ENCODE measurements at regions not wholly inside any gene's neighbourhood (a gene's known extent, or its start where the extent isn't known, plus 50 kb on each side); places are given as distances from the start of the nearest gene placed in this dataset.

DNA sequence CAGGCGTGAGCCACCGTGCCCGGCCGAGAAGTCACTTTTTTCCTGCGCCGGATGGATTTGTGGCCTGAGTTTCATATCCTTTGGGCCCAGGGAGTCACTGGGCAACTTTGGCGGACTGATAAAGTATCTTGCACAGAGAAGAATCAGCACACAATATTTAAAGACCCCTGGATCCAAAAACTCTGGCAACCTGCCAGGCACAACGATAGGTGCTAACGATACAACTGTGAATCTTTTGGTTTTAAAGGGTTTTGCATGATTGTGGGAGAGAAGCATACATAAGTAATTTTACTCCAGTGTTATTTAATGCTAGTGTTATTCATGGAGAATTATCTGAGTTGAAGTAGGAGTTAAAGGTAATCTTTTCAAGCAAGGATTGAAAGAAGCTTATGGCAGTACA is 85.3 kb downstream of the TAF11L14 start:
- no peak overlapping the region for H3K27ac Mint-ChIP-seq
- H3K4me1 Mint-ChIP-seq, result peaks cover 6% of the 10 kb centered on the region
- no peak overlapping the region for H3K4me3 ChIP-seq (ENCODE audit: low read length)
- TF ChIP-seq, protein P1, sequence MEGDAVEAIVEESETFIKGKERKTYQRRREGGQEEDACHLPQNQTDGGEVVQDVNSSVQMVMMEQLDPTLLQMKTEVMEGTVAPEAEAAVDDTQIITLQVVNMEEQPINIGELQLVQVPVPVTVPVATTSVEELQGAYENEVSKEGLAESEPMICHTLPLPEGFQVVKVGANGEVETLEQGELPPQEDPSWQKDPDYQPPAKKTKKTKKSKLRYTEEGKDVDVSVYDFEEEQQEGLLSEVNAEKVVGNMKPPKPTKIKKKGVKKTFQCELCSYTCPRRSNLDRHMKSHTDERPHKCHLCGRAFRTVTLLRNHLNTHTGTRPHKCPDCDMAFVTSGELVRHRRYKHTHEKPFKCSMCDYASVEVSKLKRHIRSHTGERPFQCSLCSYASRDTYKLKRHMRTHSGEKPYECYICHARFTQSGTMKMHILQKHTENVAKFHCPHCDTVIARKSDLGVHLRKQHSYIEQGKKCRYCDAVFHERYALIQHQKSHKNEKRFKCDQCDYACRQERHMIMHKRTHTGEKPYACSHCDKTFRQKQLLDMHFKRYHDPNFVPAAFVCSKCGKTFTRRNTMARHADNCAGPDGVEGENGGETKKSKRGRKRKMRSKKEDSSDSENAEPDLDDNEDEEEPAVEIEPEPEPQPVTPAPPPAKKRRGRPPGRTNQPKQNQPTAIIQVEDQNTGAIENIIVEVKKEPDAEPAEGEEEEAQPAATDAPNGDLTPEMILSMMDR (conservative IDR thresholded peaks at IDR 0.05), result no peak
- H3K4me3 Mint-ChIP-seq, result no peak overlapping the region
- no peaks in the 10 kb centered on the region for H3K9me3 Mint-ChIP-seq
- H3K9ac ChIP-seq (ENCODE audit: extremely low read depth, low read length, poor library complexity, severe bottlenecking), result no peak overlapping the region
- no peak for DNase-seq
- no peak overlapping the region for H3K27ac ChIP-seq (ENCODE audit: low read depth, low read length)
- 96 to 98% methylated on average over 7 to 9 of the region's 9 CpGs for WGBS, 2 experiments (ENCODE audit: insufficient coverage in 1 of 2, insufficient read length in 1 of 2)
- peaks cover 76% of the 10 kb centered on the region for H3K27me3 Mint-ChIP-seq (ENCODE audit: insufficient read depth)
- no peaks in the 10 kb centered on the region for H3K9me3 ChIP-seq (ENCODE audit: control insufficient read depth, low read length)
- H3K4me1 ChIP-seq (ENCODE audit: control insufficient read depth, insufficient read depth, low read length), result no peaks in the 10 kb centered on the region
- H3K36me3 ChIP-seq (ENCODE audit: control insufficient read depth, insufficient read depth, low read length), result no peaks in the 10 kb centered on the region
- no peaks in the 10 kb centered on the region for H3K36me3 Mint-ChIP-seq (ENCODE audit: low read depth)
- H3K27me3 ChIP-seq (ENCODE audit: control insufficient read depth, insufficient read depth, low read length, poor library complexity, severe bottlenecking), result peaks cover 11% of the 10 kb centered on the region

DNA sequence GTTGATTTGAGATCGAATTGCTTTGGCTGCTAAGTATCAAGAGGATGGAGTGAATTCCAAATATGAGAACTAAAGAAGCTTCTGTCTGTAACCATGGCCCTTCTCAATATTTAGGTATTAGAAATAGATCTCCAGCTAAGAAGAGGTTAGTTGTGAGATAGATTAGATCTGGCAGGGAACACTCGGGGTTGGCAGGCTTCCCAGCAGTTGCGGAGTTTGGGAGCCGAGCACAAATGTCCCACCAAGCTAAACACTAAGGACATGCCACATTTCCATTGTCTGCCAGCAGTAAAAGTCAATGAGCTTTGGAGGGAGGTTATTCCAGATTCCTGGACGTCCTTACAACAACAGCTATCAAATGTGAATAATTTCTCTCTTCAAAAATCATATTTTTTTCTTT is 85.8 kb downstream of the TAF11L14 start:
- no peaks in the 10 kb centered on the region for H3K36me3 ChIP-seq (ENCODE audit: control insufficient read depth, insufficient read depth, low read length)
- no peak overlapping the region for H3K4me3 ChIP-seq (ENCODE audit: low read length)
- H3K4me1 ChIP-seq (ENCODE audit: control insufficient read depth, insufficient read depth, low read length), result no peaks in the 10 kb centered on the region
- peaks cover 11% of the 10 kb centered on the region for H3K27me3 ChIP-seq (ENCODE audit: control insufficient read depth, insufficient read depth, low read length, poor library complexity, severe bottlenecking)
- no peaks in the 10 kb centered on the region for H3K9me3 Mint-ChIP-seq
- H3K9me3 ChIP-seq (ENCODE audit: control insufficient read depth, low read length), result no peaks in the 10 kb centered on the region
- TF ChIP-seq, protein P1 (conservative IDR thresholded peaks at IDR 0.05), result no peak
- peaks cover 81% of the 10 kb centered on the region for H3K27me3 Mint-ChIP-seq (ENCODE audit: insufficient read depth)
- DNase-seq, result no peak
- no peaks in the 10 kb centered on the region for H3K36me3 Mint-ChIP-seq (ENCODE audit: low read depth)
- no peak overlapping the region for H3K27ac Mint-ChIP-seq
- H3K4me1 Mint-ChIP-seq, result peaks cover 6% of the 10 kb centered on the region
- no peak overlapping the region for H3K9ac ChIP-seq (ENCODE audit: extremely low read depth, low read length, poor library complexity, severe bottlenecking)
- no peak overlapping the region for H3K4me3 Mint-ChIP-seq
- 88% methylated on average over 2 to 5 of the region's 5 CpGs for WGBS, 2 experiments (ENCODE audit: insufficient coverage in 1 of 2, insufficient read length in 1 of 2)
- no peak overlapping the region for H3K27ac ChIP-seq (ENCODE audit: low read depth, low read length)

DNA sequence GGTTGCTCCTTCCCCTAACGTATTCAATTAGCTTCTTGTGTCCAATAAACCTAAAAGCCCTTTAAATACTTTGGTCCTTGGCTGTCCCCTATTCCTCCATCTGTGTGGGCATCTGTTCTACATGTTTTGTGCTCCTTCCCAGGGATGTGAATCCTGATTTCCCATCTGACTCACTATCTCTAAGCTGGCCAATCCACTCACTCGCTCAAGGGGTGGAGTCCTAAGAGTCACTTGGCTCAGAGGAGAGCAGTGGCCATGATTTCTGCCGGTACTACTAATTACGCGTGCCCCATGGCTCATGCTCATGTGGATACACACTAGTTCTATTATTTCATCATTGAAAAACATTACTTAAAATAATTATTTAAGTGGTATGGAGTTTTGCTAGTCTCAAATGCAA is 89.6 kb downstream of the TAF11L14 start:
- WGBS, 2 experiments (ENCODE audit: insufficient coverage in 1 of 2, insufficient read length in 1 of 2), result 86% methylated on average over 1 to 5 of the region's 5 CpGs

More for the DNA sequence above, 89.6 kb downstream of the TAF11L14 start:
- TF ChIP-seq, protein P1 (conservative IDR thresholded peaks at IDR 0.05), result no peak
- H3K27ac ChIP-seq (ENCODE audit: low read depth, low read length), result no peak overlapping the region
- Mint-ChIP-seq H3K9me3 (no peaks in the 10 kb centered on the region), H3K4me1 (peaks cover 6% of the 10 kb centered on the region), H3K36me3 (ENCODE audit: low read depth) (no peaks in the 10 kb centered on the region), H3K27ac (no peak overlapping the region), H3K27me3 (ENCODE audit: insufficient read depth) (peaks cover 54% of the 10 kb centered on the region), H3K4me3 (no peak overlapping the region)
- H3K36me3 ChIP-seq (ENCODE audit: control insufficient read depth, insufficient read depth, low read length), result no peaks in the 10 kb centered on the region
- H3K27me3 ChIP-seq (ENCODE audit: control insufficient read depth, insufficient read depth, low read length, poor library complexity, severe bottlenecking), result peaks cover 11% of the 10 kb centered on the region
- DNase-seq, result no peak
- no peaks in the 10 kb centered on the region for H3K9me3 ChIP-seq (ENCODE audit: control insufficient read depth, low read length)
- no peak overlapping the region for H3K9ac ChIP-seq (ENCODE audit: extremely low read depth, low read length, poor library complexity, severe bottlenecking)
- H3K4me3 ChIP-seq (ENCODE audit: low read length), result no peak overlapping the region
- H3K4me1 ChIP-seq (ENCODE audit: control insufficient read depth, insufficient read depth, low read length), result no peaks in the 10 kb centered on the region

Measured in endodermal cell (in vitro differentiated cells).